Kasumi-1 (cell line): ENCODE measurements at regions not wholly inside any gene's neighbourhood (a gene's known extent, or its start where the extent isn't known, plus 50 kb on each side); places are given as distances from the start of the nearest gene placed in this dataset.
"Not testable (repeated sequence)": the region's sequence is repeated elsewhere in the genome, so short reads cannot be mapped to it uniquely, and the experiment has no call there.

Experiments
- DNase-seq, 2 experiments: peaks; one replicate each; lab custom pipeline; 2025; lab: John Stamatoyannopoulos, UW

DNA sequence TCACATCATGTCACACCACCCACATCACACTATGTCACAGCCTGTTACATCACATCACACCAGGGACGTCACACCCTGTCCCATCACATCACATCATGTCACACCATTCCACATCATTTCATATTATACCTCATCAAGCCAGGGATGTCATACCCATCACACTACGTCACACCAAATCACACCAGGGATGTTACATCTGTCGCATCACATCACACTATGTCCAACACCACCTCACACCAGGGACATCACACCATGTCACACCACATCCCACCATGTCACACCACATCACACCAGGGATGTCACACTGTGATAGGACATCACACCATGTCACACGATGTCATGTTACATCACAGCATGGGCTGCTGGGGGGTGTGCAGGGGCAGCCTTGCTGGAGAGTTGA, 110.6 kb downstream of the TMEM121 start:
- no peak for DNase-seq

DNA sequence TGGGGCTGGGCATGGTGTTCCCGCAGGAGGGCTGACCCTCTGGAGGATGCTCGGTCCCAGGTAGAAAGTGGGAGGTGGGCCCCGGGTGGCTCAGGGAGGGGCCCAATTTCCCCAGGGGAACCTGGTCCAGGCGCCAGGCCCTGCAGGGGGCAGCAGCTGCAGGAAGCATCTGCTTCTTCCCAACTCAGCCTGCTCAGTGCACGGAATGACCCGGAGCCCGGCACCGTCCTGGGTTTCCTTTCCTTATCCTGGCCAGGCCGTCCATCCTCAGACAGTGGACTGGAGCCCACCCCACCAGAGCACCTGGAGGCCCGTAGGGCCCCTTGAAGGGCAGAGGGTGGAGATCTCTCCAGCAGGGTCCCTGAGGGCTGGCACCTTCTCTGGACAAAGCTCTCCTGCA, 111.0 kb downstream of the TMEM121 start:
- DNase-seq: not testable (repeated sequence)

DNA sequence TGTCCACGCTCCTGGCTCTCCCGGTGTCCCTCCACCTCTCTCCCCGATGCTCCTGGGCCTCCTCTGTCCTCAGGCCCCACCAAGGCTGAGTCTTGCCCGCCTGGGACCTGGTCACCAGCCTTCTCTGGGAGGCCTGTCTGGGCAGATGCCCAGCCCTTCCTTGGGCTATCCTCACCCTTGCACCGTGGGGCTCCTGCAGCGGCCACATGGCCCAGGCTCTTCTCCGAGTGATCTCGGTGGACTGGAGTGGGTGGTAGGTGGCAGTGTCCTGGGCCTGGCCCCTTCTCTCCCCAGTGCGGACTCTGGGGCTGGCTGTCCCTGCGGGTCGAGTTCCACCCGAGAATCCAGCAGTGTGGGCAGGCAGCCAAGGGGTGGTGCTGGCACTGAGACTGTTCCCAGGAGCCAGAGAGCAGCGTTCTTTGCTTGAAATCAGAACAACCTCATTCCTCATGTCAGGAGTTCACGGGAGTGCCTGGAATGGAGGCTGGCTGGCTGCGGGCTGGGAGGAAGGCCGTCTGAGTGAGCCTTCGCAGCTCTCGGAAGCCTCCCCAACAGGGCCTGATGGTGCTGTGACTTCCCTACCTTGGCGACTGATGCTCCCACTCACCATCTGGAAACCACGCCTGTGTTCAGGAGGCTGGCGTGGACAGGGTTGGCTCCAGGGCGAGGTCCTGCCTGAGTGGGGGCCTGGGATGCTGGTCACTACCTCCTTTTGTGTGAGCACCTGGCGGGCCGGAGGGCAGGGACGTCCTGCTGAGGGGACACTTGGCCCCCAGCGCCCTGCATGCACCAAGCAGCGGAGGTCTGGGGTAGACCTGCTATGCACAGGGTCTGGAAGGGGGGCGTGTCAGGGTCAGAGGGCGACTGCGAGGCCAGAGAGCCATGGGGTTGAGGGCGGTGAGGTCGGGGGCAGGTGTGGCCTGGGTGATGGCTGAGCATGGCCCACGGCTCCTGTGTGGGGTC, 113.9 kb downstream of the TMEM121 start:
- not testable (repeated sequence) for DNase-seq

DNA sequence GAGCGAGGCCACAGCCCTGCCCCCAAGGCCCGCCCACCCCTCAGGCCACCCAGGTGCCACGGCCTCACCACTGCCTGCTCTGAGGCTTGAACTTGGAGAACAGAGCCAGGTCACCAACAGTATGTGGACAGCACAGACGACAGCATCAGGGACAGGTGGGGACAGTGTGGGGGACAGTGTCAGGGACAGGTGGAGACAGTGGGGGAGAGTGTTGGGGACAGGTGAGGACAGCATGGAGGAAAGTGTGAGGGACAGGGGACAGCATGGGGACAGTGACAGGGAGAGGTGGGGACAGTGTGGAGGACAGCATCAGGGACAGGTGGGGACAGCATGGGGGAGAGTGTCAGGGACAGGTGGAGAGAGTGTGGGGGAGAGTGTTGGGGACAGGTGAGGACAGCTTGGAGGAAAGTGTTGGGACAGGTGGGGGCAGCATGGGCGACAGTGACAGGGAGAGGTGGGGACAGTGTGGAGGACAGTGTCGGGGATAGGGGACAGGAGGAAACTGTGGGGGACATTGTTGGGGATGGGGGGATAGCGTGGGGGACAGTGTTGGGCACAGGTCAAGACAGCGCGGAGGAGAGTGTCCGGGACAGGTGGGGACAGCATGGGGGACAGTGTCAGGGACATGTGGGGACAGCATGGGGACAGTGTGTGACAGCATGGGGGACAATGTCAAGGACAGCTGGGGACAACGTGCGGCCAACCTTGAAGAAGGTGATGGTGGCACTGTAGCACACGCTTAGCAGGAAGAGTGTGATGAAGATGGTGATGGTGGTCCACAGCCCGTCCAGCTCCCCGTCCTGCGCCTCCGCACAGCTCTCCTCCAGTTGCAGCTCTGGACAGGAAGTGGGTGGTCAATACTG, 114.9 kb downstream of the TMEM121 start:
- DNase-seq: no peak

DNA sequence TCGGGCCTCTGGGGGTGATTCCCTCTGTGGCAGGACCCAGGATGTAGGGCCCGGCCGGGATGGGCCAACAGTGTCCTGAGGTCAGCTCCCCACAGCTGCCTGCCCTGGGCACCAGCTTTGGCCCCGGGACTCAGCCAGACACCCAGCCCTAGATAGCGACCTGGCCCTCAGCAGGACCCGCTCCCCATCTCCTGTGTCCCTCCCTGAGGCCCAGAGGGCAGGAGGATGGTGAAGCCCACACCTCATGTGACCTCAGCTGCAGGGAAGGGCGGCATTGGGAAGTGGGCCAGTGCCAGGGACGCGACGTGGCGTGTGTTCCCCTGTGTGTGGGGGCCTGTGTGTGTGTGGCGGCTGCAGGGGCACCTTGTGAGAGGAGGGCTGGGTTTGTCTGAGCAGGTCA, 115.6 kb downstream of the TMEM121 start:
- not testable (repeated sequence) for DNase-seq

DNA sequence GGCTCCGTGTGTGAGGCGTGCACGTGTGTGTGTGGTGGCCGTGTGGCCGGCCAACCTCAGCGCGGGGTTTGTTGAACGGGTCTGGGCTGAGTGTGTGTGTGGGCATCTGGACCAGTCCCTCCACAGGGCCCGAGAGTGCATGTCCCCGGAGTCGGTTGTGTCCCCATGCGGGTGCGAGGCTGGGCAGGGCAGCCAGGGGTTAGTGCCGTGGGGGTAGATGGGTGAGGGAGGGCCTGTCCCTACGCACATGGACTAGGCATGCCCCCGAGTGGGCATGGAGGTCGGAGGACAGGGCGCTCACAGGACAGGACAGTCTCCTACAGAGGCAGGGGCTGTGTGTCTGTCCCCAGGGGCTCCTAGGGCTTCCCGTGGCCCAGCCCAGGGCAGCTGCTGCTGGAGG, 116.1 kb downstream of the TMEM121 start:
- not testable (repeated sequence) for DNase-seq

DNA sequence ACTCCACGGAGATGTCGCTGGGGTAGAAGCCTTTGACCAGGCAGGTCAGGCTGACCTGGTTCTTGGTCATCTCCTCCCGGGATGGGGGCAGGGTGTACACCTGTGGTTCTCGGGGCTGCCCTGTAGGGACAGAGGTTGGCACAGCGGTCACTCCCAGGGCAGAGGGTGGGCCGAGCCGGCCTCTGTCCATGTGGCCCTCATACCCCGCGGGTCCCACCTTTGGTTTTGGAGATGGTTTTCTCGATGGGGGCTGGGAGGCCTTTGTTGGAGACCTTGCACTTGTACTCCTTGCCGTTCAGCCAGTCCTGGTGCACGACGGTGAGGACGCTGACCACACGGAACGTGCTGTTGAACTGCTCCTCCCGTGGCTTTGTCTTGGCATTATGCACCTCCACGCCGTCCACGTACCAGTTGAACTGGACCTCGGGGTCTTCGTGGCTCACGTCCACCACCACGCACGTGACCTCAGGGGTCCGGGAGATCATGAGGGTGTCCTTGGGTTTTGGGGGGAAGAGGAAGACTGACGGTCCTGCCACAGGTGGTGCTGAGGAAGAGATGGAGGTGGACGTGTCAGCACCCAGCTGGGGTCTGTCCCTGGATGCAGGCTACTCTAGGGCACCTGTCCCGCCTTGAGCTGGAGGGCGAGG, 117.1 kb downstream of the TMEM121 start:
- DNase-seq: not testable (repeated sequence)

DNA sequence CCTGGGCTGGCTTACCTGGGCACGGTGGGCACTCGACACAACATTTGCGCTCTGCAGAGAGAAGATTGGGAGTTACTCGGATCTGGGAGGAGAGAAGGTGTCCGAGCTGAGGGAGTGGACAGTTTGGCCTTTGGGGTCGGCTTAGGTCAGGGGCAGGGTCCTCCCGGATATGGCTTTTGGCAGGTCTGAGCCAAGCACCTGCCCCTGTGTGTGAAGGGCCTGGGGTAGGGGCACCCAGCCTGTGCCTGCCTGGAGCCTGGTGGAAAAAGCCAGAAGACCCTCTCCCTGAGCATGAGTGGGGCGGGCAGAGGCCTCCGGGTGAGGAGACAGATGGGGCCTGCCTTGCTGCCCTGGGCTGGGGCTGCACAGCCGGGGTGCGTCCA, 117.7 kb downstream of the TMEM121 start:
- DNase-seq: not testable (repeated sequence)

DNA sequence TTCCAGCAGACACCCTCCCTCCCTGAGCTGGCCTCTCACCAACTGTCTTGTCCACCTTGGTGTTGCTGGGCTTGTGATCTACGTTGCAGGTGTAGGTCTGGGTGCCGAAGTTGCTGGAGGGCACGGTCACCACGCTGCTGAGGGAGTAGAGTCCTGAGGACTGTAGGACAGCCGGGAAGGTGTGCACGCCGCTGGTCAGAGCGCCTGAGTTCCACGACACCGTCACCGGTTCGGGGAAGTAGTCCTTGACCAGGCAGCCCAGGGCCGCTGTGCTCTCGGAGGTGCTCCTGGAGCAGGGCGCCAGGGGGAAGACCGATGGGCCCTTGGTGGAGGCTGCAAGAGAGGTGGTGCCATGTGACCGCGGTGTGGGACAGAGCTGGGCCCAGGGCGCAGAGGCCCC, 118.1 kb downstream of the TMEM121 start:
- not testable (repeated sequence) for DNase-seq

DNA sequence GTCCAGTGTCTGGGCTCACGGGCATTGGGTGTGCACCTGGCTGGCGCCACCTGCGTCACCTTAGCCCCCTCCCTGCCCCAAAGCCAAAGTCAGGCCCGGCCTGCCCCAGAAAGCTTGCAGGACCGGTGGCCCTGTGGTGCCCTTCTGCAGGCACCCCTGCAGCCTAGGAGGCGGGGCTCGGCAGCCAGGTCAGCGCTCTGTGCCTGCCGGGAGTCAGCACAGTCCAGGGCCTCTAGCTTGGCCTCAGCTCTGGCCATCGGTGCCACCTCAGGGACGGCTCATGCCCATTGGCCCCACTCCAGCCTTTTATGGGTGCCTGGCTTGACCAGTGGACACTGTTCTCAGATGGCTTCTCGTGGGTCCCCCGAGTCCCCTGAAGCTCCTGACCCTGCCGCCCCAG, 118.5 kb downstream of the TMEM121 start:
- DNase-seq: not testable (repeated sequence)

DNA sequence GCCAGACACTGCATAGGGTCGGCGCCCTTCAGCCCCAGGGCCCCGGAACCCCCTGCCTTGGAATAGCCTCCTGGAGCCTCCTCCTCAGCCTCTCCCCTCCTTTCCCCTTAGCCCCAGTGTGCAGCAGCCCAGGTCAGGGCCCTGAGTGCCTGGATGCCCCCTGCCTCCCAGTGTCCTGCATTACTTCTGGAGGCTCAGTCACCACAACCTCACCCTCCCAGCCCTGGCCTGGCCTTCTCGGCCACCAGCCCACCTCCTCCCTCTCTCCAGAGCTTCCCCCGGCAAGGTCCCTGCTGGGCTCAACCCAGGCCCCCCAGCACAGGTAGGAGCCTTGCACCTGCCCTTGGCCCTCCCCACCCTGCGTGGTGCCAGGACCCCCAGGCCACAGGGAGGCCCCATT, 119.0 kb downstream of the TMEM121 start:
- not testable (repeated sequence) for DNase-seq

DNA sequence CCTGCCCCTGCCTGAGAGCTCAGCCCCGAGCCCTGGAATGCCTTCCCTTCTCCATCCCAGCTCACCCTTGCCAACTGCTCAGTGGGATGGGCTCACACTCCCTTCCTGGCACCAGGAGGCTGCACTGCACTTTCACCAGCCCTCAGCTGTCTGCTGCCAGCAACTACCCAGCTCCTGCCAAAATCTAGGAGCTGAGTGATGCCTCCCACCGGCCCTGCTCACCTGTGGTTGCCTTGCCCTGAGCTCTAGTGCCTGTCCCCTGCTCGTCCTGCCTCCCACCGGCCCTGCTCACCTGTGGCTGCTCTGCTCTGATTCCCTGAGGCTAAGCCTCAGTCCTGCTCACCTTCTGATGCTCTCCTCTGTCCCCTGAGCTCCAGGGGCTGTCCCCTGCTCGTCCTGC, 119.8 kb downstream of the TMEM121 start:
- no peak for DNase-seq

DNA sequence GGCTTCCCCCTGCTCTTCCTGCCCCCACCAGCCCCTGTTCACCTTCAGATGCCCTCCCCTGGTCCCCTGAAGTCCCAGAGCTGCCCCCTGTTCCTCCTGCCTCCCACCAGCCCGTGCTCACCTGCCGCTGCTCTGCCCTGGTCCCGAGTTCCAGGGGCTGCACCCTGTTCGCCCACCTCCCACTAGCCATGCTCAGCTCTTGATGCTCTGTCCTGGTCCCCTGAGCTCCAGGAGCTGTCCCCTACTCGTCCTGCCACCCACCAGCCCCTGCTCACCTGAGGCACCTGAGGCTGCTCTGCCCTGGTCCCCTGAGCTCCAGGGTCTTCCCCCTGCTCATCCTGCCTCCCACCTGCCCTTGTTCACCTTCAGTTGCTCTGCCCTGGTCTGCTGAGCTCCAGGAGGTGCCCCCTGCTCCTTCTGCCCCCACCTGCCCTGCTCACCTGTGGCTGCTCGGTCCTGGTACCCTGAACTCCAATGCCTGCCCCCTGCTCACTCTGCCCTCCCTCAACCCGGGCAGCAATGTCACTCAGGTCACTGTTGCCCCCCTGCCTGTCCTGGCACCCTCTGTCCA, 120.4 kb downstream of the TMEM121 start:
- DNase-seq: not testable (repeated sequence)

DNA sequence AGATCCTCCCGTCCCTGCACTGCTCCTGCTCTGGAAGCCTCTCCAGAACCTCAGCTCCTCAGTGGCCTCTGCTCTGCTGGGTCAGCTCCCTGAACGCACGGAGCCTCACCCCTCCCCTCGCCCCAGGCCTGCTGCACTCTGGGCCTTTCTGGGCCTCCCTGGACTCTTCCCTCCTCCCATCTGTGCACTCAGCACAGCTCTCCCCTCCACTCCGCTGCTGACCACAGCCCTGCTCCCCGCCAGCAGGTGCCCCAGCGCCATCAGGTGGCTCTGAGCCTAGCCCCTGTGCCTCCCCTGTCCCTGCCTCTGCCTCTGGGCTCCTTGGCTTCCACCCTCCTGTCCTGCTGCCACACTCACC, 121.0 kb downstream of the TMEM121 start:
- not testable (repeated sequence) for DNase-seq

DNA sequence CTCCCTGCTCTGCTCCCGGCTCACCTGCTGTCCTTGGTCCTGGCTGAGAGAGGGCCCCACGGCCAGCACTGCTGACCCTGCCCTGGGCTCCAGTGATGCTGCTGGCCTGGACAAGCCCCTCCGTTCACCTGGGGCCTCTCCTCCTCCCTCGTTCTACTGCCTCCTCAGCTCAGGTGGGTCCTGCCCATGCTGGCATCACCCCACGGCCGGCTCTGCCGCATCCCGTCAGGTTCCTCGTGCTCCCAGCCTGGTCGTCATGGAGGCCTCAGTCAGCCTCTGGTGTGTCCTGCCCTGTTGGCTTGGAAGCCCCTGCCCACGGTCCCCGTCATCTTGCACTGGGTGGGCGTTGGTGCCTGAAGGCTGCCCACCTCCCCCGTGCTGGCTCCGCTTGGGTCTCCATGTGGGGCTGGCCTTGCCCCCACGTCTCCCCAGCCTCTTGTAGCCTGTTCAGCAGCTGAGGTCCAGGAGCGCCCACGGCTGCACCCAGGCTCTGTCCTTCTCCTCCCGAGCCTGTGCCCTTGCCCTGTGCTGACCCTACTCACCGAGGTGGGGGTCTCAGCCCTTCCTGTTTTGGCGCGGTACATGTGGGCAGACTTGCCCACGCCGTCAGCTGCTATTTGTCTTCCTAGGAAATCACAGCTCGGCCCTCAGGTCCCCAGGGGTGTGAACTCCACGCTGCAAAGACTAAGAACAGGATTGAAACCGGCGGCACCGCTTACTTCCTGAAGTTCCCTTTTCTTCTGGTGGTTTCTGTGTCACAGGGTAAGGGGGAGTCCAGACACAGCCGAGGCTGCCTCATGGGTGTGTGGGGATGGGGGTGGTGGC, 121.6 kb downstream of the TMEM121 start:
- no peak for DNase-seq

DNA sequence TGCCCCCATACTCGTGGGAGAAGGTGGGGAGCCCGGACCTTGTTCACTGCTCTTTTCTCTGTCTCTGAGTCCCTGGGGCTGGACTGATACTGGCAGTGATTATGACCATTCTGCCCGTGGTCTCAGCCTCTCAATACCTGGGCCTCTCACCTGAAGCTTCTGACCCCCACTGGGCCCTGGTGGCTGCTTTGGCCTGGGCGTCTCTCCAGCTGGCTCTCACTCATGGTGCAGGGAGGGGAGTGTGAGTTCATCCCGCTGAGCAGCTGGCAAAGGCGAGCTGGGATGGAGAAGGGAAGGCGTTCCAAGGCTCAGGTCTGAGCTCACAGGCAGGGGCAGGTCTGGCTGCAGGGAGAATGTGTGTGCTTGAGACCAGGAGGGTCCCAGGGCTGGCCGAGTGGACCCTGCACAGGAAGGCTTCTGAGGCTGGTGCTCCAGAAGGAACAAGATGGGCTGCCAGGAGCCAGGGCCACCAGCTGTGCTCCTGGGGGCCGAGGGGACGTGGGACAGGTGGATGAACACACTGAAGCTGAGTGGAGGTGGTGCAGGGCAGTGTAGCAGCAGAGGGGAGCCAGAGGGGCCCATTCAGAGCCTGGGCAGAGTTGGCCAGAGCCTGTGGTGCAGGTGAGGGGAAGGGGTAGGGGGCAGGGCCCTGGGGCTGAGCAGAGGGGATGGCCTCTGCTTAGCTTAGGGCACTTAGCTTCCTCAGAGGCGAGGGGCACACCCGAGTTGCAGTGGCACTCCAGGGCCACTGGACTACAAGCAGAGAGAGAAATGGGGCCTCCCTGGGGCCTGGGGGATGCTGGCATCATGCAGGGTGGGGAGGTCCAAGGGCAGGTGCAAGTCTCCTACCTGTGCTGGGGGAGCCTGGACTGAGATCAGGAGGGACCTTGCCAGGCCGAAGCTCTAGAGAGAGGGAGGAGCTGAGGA, 122.5 kb downstream of the TMEM121 start:
- DNase-seq: not testable (repeated sequence)

DNA sequence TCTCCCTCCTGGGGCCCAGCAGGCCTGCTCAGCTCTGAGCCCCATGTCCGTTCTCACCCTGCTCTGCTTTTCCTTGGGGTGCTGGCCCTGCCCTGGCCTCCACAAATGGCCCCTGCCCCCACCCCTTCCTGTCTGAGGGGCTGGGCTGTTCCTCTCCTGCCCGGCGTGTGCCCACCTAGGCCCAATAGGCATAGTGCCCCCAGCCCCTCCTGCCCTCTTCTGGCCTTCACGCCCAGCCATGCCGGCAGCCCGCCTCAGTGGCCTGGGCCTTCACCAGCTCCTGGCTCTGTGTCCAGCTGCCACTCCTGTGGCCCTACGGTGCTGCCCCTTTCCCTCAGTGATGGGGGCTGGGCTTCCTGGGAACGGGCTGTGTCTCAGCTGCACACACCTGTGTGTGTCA, 125.9 kb downstream of the TMEM121 start:
- not testable (repeated sequence) for DNase-seq

DNA sequence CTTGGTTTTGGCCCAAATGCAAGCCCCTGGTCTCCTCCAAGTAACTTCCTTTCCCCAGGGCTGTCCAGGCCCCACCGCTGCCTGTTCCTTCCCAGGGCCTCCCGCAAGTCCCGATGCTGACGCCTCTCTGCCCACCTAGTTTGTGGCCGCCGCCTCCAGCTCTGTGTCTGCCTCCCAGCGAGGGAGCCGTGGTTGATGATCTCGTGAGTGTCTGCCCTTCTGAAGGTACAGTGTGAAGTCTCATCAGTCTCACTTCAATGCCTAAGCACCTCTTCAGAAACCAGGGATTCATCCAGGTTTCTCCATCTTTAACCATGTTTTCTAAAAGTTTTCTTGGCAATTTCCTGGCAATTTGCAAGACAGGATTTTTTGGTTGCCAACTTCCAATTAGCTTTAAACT, 127.5 kb downstream of the TMEM121 start:
- DNase-seq: not testable (repeated sequence)

DNA sequence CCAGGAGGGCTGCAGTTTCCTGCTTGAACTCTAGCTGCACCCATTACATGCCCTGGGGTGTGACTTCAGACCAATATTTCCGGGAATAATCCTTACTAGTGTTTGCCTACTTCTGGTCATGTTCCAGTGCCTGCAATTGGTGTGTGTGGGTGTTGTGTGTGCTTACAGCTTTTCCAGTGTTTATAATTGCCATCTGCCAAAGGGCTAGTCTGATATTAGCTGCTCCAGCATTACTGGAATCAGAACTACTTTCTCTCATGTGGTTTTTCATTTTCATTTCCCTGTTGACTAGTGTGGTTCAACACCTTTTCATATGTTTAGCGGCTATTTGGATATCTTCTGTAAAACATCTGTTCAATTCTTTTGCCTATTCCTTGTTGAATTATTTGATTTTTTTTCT, 132.9 kb downstream of the TMEM121 start:
- DNase-seq: not testable (repeated sequence)

DNA sequence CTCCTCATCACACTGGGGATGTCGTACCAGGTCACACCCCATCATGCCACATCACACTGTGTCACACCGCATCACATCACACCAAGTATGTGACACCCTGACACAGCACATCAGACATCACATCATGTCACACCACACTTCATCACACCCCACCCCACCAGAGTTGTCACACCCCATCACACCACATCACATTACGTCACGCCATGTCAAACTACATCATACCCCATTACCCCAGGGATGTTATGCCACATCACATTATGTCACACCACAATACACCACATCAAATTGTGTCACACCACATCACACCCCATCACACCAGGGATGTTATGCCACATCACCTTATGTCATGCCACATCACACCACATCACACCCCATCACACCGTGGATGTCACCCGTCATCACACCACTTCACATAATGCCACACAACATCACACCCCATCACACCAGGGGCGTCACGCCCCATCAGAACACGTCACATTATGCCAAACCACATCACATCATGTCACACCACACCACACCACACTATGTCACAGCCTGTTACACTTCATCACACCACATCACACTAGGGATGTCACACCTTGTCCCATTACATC, 133.6 kb downstream of the TMEM121 start:
- DNase-seq: no peak
